ENCODE measurements at regions not wholly inside any gene's neighbourhood (a gene's known extent, or its start where the extent isn't known, plus 50 kb on each side); places are given as distances from the start of the nearest gene placed in this dataset.

DNA sequence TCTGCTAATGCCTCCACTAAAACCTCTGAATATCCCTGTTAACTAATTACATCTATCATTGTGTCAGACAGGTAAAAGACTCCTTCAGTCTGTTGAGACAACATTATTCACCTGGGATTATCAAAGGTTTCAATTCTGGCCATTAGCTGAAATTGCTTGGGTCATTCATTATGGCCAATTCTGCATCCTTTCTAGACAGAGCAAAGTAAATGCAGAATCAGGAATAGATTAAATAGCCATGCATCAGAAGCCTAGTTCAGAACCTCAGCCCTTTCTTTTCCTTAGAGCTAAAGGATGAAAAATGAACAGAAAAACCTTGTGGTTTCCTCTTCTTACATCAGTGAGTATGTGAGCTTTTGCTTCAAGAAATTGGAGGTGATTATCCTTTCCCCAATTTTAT is 665.4 kb upstream of the CAMK1G start:
- TF ChIP-seq EZH2phosphoT487 (conservative IDR thresholded peaks at IDR 0.05; ENCODE audit: low read length): no peak
- TF ChIP-seq, protein P1, sequence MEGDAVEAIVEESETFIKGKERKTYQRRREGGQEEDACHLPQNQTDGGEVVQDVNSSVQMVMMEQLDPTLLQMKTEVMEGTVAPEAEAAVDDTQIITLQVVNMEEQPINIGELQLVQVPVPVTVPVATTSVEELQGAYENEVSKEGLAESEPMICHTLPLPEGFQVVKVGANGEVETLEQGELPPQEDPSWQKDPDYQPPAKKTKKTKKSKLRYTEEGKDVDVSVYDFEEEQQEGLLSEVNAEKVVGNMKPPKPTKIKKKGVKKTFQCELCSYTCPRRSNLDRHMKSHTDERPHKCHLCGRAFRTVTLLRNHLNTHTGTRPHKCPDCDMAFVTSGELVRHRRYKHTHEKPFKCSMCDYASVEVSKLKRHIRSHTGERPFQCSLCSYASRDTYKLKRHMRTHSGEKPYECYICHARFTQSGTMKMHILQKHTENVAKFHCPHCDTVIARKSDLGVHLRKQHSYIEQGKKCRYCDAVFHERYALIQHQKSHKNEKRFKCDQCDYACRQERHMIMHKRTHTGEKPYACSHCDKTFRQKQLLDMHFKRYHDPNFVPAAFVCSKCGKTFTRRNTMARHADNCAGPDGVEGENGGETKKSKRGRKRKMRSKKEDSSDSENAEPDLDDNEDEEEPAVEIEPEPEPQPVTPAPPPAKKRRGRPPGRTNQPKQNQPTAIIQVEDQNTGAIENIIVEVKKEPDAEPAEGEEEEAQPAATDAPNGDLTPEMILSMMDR (IDR thresholded peaks at IDR 0.05; ENCODE audit: insufficient read depth, low read length, poor library complexity, severe bottlenecking): no peak

All from SU-DHL-6 (cell line).